ENCODE measurements at regions not wholly inside any gene's neighbourhood (a gene's known extent, or its start where the extent isn't known, plus 50 kb on each side); places are given as distances from the start of the nearest gene placed in this dataset.

DNA sequence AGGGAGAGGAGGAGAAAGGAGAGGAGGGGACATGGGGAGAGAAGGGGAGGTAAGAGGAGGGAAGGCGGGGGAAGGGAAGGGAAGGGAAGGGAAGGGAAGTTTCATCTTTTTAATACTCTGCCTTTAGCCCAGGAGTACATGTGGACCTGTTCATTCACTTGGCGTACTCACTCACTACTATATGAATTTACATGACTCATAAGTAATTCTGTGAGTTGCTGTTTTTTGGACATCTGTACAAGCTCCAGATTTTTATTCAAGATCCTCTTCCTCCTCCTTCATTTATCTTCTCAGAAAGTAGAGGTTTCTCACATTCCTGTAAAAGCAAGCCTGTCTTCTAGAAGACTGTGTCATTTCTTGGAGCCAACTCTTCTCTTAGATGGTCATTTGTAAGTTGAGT, 84.6 kb downstream of the RDH14 start:
- TF ChIP-seq, protein P1, sequence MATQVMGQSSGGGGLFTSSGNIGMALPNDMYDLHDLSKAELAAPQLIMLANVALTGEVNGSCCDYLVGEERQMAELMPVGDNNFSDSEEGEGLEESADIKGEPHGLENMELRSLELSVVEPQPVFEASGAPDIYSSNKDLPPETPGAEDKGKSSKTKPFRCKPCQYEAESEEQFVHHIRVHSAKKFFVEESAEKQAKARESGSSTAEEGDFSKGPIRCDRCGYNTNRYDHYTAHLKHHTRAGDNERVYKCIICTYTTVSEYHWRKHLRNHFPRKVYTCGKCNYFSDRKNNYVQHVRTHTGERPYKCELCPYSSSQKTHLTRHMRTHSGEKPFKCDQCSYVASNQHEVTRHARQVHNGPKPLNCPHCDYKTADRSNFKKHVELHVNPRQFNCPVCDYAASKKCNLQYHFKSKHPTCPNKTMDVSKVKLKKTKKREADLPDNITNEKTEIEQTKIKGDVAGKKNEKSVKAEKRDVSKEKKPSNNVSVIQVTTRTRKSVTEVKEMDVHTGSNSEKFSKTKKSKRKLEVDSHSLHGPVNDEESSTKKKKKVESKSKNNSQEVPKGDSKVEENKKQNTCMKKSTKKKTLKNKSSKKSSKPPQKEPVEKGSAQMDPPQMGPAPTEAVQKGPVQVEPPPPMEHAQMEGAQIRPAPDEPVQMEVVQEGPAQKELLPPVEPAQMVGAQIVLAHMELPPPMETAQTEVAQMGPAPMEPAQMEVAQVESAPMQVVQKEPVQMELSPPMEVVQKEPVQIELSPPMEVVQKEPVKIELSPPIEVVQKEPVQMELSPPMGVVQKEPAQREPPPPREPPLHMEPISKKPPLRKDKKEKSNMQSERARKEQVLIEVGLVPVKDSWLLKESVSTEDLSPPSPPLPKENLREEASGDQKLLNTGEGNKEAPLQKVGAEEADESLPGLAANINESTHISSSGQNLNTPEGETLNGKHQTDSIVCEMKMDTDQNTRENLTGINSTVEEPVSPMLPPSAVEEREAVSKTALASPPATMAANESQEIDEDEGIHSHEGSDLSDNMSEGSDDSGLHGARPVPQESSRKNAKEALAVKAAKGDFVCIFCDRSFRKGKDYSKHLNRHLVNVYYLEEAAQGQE (IDR thresholded peaks at IDR 0.05; ENCODE audit: unreplicated experiment), result no peak
- TF ChIP-seq ZNF331 (CRISPR knock-in tag; IDR thresholded peaks at IDR 0.05; ENCODE audit: low read depth) (no peak), CREB1 (CRISPR knock-in tag; IDR thresholded peaks at IDR 0.05; ENCODE audit: low read depth) (no peak)
- TF ChIP-seq, protein P2, sequence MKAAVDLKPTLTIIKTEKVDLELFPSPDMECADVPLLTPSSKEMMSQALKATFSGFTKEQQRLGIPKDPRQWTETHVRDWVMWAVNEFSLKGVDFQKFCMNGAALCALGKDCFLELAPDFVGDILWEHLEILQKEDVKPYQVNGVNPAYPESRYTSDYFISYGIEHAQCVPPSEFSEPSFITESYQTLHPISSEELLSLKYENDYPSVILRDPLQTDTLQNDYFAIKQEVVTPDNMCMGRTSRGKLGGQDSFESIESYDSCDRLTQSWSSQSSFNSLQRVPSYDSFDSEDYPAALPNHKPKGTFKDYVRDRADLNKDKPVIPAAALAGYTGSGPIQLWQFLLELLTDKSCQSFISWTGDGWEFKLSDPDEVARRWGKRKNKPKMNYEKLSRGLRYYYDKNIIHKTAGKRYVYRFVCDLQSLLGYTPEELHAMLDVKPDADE (IDR thresholded peaks at IDR 0.05), result no peak
- no peak for DNase-seq (ENCODE audit: low spot score)

DNA sequence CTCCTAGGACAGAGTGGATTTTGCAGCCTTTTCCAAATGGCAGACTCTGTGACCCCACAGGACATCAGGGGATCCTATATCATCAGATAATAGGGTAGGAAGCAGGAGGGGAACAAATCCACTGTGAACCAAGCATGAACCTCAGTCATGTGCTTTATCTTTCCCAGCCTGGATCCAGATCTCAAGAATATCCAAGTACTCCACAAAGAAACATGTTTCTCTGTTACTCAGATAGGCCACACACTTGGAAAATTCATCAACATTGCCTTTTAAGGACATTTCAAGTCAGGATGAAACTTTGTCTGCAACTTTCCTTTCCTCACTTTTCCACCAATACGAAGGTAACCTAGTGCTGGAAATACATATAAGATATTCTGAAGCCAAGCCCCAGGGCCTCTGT, 85.8 kb downstream of the RDH14 start:
- Histone ChIP-seq H2AFZ (peak overlapping the region; percentile 59), H3K27ac (ENCODE audit: low read depth) (no peak overlapping the region), H3F3A (replicated peaks; ENCODE audit: low read depth) (no peaks in the 10 kb centered on the region), H4K20me1 (replicated peaks; ENCODE audit: insufficient read depth) (no peaks in the 10 kb centered on the region), H3K36me3 (ENCODE audit: insufficient read depth) (no peaks in the 10 kb centered on the region), H3K79me2 (replicated peaks; ENCODE audit: insufficient read depth) (no peaks in the 10 kb centered on the region), H3K4me1 (ENCODE audit: insufficient read depth) (peaks cover 3% of the 10 kb centered on the region; the same call in 1 of the 2 replicates), H3K27me3 (ENCODE audit: insufficient read depth) (no peaks in the 10 kb centered on the region), H3K4me2 (no peak overlapping the region), H3K9me2 (ENCODE audit: insufficient read depth) (peaks cover 13% of the 10 kb centered on the region), H3K4me3 (no peak overlapping the region)
- Mint-ChIP-seq H3K4me3 (no peak overlapping the region), H3K27me3 (ENCODE audit: insufficient read depth, low read depth, poor library complexity) (no peaks in the 10 kb centered on the region), H3K9me3 (no peaks in the 10 kb centered on the region), H3K4me1 (peaks cover 12% of the 10 kb centered on the region), H3K36me3 (ENCODE audit: low read depth) (no peaks in the 10 kb centered on the region), H3K27ac (no peak overlapping the region)
- DNase-seq (ENCODE audit: low spot score) (no peak), ATAC-seq (no peak)
- TF ChIP-seq CREB1 (CRISPR knock-in tag; IDR thresholded peaks at IDR 0.05; ENCODE audit: low read depth), result no peak
- TF ChIP-seq ZNF114 (CRISPR knock-in tag; IDR thresholded peaks at IDR 0.05), result no peak
- TF ChIP-seq EZH2phosphoT487 (IDR thresholded peaks at IDR 0.05; ENCODE audit: unreplicated experiment), result no peak
- TF ChIP-seq, protein P3, sequence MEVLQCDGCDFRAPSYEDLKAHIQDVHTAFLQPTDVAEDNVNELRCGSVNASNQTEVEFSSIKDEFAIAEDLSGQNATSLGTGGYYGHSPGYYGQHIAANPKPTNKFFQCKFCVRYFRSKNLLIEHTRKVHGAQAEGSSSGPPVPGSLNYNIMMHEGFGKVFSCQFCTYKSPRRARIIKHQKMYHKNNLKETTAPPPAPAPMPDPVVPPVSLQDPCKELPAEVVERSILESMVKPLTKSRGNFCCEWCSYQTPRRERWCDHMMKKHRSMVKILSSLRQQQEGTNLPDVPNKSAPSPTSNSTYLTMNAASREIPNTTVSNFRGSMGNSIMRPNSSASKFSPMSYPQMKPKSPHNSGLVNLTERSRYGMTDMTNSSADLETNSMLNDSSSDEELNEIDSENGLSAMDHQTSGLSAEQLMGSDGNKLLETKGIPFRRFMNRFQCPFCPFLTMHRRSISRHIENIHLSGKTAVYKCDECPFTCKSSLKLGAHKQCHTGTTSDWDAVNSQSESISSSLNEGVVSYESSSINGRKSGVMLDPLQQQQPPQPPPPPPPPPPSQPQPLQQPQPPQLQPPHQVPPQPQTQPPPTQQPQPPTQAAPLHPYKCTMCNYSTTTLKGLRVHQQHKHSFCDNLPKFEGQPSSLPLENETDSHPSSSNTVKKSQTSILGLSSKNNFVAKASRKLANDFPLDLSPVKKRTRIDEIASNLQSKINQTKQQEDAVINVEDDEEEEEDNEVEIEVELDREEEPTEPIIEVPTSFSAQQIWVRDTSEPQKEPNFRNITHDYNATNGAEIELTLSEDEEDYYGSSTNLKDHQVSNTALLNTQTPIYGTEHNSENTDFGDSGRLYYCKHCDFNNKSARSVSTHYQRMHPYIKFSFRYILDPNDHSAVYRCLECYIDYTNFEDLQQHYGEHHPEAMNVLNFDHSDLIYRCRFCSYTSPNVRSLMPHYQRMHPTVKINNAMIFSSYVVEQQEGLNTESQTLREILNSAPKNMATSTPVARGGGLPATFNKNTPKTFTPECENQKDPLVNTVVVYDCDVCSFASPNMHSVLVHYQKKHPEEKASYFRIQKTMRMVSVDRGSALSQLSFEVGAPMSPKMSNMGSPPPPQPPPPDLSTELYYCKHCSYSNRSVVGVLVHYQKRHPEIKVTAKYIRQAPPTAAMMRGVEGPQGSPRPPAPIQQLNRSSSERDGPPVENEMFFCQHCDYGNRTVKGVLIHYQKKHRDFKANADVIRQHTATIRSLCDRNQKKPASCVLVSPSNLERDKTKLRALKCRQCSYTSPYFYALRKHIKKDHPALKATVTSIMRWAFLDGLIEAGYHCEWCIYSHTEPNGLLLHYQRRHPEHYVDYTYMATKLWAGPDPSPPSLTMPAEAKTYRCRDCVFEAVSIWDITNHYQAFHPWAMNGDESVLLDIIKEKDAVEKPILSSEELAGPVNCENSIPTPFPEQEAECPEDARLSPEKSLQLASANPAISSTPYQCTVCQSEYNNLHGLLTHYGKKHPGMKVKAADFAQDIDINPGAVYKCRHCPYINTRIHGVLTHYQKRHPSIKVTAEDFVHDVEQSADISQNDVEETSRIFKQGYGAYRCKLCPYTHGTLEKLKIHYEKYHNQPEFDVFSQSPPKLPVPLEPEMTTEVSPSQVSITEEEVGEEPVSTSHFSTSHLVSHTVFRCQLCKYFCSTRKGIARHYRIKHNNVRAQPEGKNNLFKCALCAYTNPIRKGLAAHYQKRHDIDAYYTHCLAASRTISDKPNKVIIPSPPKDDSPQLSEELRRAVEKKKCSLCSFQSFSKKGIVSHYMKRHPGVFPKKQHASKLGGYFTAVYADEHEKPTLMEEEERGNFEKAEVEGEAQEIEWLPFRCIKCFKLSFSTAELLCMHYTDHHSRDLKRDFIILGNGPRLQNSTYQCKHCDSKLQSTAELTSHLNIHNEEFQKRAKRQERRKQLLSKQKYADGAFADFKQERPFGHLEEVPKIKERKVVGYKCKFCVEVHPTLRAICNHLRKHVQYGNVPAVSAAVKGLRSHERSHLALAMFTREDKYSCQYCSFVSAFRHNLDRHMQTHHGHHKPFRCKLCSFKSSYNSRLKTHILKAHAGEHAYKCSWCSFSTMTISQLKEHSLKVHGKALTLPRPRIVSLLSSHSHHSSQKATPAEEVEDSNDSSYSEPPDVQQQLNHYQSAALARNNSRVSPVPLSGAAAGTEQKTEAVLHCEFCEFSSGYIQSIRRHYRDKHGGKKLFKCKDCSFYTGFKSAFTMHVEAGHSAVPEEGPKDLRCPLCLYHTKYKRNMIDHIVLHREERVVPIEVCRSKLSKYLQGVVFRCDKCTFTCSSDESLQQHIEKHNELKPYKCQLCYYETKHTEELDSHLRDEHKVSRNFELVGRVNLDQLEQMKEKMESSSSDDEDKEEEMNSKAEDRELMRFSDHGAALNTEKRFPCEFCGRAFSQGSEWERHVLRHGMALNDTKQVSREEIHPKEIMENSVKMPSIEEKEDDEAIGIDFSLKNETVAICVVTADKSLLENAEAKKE (CRISPR knock-in tag; IDR thresholded peaks at IDR 0.05), result no peak
- TF ChIP-seq ZNF331 (CRISPR knock-in tag; IDR thresholded peaks at IDR 0.05; ENCODE audit: low read depth), result no peak
- no peak for TF ChIP-seq EZH2 (IDR thresholded peaks at IDR 0.05; ENCODE audit: low read depth, unreplicated experiment)
- no peak for TF ChIP-seq POLR2AphosphoS5 (IDR thresholded peaks at IDR 0.05; ENCODE audit: low read depth)
- no peak for TF ChIP-seq STAT1 (IDR thresholded peaks at IDR 0.05; ENCODE audit: unreplicated experiment)
- no peak for TF ChIP-seq JUNB (IDR thresholded peaks at IDR 0.05; ENCODE audit: unreplicated experiment)

More for the DNA sequence above, 84.6 kb downstream of the RDH14 start:
- H3K79me2 ChIP-seq (replicated peaks; ENCODE audit: insufficient read depth), result no peaks in the 10 kb centered on the region
- H4K20me1 ChIP-seq (replicated peaks; ENCODE audit: insufficient read depth), result no peaks in the 10 kb centered on the region
- H3K36me3 Mint-ChIP-seq (ENCODE audit: low read depth), result no peaks in the 10 kb centered on the region
- no peak overlapping the region for H3K4me3 Mint-ChIP-seq
- H3K4me1 Mint-ChIP-seq, result peaks cover 12% of the 10 kb centered on the region
- no peaks in the 10 kb centered on the region for H3K9me3 Mint-ChIP-seq
- H3K4me2 ChIP-seq, result no peak overlapping the region
- H3F3A ChIP-seq (replicated peaks; ENCODE audit: low read depth), result no peaks in the 10 kb centered on the region
- no peaks in the 10 kb centered on the region for H3K27me3 Mint-ChIP-seq (ENCODE audit: insufficient read depth, low read depth, poor library complexity)
- H2AFZ ChIP-seq, result no peak overlapping the region
- peaks cover 3% of the 10 kb centered on the region; the same call in 1 of the 2 replicates for H3K4me1 ChIP-seq (ENCODE audit: insufficient read depth)
- no peak overlapping the region for H3K27ac Mint-ChIP-seq
- H3K27me3 ChIP-seq (ENCODE audit: insufficient read depth), result no peaks in the 10 kb centered on the region
- H3K27ac ChIP-seq (ENCODE audit: low read depth), result no peak overlapping the region
- no peak for ATAC-seq
- H3K36me3 ChIP-seq (ENCODE audit: insufficient read depth), result no peaks in the 10 kb centered on the region
- peaks cover 6% of the 10 kb centered on the region; the same call in 1 of the 2 replicates for H3K9me2 ChIP-seq (ENCODE audit: insufficient read depth)
- no peak overlapping the region for H3K4me3 ChIP-seq
